Hematopoietic multipotent progenitor cell treated with erythropoietin and hydrocortisone succinate and interleukin-3 and kit ligand, for 4 days (in vitro differentiated cells): ENCODE measurements at regions not wholly inside any gene's neighbourhood (a gene's known extent, or its start where the extent isn't known, plus 50 kb on each side); places are given as distances from the start of the nearest gene placed in this dataset.

Experiments
- DNase-seq: peaks from one replicate; pipeline ENCODE4 v3.0.0-alpha.2; 2015

DNA sequence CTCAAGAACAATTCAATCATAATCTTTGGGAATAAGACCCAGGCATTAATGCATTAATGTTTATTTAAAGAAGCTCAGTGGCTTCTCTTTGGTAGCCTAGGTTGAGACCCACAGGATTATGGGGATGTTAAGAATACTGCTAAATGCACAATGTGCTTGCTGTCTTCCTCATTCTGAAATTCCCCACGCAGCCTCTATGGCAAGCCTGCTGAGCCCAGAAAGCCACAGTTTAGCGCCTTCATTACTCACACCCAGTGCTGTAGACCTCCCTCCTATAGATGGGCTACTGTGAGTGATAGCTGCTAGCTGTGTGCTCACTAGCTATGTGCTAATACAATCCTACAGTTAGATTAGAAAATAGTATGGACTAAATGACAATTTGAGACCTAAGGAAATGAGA is 90.6 kb downstream of the TNFSF13B start:
- peak; percentile 25 for DNase-seq

DNA sequence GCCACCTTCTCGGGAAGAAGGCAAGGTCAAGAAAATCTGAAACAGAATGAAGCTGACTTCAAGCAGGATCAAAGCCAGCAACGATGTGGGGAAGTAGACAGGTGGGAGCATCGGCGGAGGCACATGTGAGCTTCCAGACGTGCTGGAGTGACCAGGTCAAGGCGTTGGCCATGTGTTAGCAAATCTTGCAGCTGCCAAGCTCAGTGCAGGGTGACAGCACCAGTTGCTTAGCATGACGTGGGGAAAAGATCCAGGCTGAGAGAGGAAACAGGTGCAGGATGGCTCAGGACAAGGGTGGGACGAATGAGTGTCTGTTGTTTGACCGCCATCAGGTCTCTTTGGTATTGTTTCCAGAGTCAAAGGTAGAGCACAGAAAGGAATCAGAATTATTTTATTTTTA is 92.3 kb downstream of the TNFSF13B start:
- no peak for DNase-seq

DNA sequence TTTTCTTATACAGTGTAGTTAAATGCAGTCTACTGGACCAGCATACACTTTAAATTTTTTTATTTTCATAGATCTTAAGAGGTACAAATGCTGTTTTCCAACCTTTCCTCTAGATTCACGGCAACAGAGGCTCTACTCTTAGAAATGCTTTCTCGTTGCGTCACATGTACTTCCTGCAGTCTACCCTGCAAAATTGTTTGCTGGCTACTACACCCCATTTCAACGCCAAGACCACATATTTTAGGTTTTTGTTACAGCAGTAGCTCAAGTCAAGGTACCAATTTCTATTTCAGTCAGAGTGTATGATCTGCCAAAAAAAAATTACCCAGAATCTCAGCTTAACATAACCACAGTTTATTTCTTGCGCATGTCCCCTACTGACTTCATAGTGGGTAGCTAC is 94.1 kb downstream of the TNFSF13B start:
- DNase-seq = no peak

DNA sequence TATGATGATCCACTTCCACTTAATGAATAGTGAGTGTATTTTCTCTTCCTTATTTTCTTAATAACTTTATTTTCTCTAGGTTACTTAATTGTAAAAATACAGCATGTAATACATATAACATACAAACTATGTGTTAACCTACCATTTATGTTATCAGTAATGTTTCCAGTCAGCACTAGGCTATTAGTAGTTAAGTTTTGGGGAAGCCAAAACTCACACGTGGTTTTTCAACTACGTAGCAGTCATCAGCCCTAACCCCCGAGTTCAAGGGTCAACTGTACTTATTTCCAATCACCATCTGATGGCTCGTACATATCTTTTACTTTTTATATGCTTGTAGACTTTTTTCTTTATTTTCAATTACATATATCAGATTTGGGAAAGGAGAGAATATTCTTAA is 95.7 kb downstream of the TNFSF13B start:
- DNase-seq = no peak

DNA sequence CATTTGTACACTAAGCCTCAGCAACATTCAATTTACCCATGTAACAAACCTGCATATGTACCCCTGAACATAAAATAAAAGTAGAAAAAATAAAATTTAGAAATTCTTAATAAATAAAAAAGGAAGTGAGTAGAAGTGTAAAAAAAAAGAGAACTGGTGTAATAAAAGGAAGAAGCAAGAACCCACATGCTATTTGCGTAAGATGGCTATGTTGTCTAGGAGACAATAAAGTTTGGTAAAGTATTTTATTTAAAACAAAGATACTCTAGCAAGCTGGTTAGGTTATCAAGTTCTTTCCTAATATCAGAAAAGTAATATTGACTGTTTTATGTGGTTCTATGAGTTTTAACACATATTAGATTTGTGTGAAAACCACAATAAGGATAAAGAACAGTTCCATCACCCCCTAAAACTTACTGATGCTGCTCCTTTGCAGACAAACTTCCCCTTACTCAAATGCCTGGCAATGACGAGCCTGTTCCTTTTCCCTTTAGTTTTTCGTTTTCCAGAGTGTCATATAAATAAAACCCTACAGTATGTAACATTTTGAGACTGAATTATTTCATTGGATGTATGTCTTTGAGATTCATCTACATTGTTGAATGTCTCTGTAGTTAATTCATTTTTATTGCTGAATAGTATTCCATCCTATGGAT is 98.9 kb downstream of the TNFSF13B start:
- DNase-seq = peak; percentile 49

DNA sequence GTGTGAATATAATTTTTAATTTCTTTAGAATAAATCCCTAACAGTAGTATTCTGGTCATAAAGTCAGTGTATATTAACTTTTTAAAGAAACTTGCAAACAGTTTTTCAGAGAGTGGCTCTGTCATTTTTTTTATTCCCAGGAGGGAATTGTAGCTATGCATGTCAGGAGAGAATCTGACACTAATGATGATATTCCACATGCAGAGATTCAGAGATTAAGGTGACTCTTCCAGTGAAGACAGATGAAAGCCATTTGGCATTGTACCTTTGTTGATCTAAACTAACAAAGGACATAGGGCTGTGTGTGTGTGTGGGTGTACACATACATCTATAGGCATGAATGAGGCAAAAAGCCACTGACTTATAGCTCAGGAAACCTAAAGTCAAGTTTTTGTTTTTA is 99.9 kb downstream of the TNFSF13B start:
- DNase-seq = no peak

DNA sequence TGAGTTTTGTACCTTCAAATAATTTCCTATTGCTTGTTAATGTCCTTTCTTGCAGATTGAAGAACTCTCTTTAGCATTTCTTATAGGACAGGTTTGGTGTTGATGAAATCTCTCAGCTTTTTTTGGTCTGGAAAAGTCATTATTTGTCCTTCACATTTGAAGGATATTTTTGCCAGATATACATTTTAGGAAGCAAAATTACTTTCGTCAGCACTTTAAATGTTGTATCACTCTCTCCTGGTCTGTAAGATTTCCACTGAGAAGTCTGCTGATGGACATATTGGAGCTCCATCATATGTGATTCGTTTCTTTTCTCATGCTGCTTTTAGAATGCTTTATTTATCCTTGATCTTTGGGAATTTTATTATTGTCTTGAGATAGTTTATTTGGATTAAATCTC is 105.5 kb downstream of the TNFSF13B start:
- no peak for DNase-seq

DNA sequence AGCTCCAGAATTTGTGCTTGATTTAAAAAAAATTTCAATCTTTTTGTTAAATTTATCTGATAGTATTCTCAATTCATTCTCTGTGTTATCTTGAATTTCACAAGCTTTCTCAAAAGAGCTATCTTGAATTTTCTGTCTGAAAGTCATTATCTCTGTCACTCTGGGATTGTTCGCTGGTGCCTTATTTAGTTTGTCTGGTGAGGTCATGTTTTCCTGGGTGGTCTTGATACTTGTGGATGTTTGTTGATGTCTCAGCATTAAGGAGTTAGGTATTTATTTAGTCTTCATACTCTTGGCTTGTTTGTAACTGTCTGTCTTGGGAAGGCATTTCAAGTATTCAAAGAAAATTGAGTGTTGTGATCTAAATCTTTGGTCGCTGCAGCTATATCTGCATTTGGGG is 106.3 kb downstream of the TNFSF13B start:
- no peak for DNase-seq

DNA sequence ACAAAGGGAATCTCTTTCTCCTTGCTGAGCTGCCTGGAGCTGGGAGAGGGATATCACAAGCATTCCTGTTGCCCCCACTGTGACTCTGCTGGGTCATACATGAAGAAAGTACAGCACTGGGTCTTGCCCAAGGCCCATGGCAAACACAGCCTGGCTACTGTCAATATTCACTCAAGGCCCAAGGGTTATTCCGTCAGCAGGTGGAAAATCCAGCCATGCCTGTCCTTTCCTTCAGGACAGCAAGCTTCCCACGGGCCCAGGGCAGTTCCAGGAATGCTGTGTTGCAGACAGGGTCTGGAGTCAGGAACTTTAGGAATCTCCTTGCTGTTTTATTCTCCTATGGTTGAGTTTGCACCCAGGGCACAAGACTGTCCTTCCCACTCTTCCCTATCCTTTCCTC is 106.8 kb downstream of the TNFSF13B start:
- DNase-seq = no peak

DNA sequence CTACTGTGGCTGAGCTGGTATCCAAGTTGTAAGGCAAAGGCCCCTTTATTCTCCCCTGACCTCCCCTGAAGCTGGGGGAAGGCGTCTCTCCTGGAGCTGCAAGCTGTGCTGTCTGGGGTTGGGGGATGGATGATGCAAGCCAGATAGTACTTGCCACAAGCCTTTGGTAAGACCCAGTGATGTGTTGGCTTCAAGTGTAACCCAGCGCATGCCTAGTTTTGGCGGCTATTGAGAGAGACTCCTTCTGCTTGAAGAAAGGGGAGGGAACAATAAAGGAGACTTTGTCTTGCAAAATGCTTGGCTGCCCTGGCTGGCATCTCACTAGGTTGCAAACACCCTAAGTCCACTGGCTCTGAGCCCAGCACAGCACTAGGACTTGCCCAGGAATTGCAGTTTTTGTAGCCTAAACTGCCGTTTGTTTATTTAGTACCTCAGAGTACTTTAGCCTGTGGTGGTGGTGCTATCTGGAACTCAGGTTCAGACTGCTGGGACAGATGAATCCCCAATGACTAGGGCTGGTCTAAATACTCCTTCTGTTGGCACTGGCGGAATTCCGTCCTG is 108.2 kb downstream of the TNFSF13B start:
- no peak for DNase-seq

DNA sequence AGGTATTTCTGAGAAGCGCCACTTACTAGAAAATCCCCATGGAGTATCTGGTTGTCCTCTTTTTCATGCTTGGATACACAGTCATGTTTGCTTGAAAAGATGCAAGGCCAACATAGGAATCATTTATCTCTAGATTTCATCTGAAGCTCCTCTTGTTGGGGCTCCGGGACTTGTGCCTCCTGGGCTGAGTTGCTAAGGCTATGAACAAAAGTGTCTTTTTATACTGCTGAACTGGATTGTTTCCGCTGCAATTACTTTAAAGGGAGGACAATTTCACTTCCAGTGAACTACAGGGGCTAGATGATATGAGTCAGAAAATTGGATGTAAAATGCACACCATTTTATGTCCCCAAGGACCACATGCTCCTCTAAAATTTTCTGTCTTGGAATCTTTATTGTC is 114.1 kb downstream of the TNFSF13B start:
- no peak for DNase-seq

DNA sequence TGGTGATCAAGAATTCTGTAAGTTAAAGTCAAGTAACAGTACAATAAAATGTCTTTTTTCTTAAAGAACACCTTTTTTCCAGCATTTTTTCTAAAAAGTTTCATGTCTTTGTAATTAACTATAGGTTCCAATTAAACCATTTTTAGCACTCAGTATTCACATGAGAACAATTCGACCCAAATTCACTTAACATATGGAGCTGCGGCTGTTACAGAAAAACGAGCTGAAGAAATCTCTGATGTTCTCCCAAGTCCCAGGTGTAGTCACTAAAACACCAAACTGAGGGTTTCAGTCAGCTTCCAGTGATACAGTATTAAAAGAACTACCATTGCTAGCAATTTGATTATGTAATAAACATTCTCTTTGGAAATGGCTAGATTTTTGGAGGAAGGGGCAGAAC is 117.6 kb downstream of the TNFSF13B start:
- no peak for DNase-seq

DNA sequence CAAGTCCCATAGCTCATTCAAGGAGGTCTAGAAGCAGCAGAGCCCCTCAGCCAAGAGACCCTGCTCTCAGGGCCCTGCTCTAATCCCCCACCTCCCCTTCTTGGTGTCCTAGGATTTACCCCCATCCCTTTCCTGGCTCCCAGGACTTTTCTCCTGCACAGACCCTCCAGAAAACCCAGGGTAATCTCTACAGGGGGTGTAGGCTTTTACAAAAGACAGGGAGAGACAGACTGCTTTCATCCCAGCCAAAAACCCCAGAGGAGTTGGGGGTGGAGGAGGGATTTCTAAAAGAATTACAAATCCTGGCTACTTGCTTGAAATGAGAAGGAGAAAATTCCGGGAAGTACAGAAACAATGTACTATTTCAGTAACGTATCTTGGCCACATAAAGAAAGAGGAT is 133.3 kb downstream of the TNFSF13B start:
- DNase-seq = no peak

DNA sequence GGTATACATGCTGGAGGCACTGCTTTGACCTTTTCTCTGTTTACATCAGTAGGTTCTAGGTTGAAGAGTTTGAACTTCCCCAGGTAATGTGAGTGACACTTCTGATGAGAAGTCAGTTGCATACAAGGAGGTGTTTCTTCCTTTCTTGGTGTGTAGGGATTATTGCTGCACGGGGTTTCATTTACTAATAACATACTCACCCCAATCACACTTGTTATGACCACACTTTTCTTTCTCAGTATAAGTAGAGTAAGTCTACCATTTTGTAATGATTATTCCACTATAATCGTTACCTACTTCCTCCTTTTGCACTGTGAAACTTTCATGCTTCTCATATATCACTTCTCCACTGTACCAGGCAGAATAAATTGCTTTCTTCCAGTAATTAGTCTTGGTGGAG is 138.0 kb downstream of the TNFSF13B start:
- DNase-seq = no peak

DNA sequence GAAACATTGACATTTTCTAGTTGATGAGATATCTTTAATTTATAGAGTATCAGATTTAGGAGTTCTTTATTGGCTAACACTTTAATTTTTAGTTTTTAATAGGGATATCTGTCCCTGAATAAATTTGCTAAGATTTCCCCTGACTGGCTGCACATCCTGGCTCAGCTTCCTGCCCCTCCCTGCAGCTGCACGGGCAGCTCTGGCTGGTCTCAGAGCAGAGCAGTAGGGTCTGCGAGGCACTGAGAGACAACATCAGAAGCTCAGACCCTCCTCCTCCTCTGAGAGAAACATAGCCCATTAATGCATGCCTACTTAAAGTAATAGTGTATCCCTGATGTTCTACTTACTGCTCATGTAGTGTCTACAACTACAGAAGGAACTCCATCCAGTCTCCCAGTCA is 139.2 kb downstream of the TNFSF13B start:
- DNase-seq = no peak

DNA sequence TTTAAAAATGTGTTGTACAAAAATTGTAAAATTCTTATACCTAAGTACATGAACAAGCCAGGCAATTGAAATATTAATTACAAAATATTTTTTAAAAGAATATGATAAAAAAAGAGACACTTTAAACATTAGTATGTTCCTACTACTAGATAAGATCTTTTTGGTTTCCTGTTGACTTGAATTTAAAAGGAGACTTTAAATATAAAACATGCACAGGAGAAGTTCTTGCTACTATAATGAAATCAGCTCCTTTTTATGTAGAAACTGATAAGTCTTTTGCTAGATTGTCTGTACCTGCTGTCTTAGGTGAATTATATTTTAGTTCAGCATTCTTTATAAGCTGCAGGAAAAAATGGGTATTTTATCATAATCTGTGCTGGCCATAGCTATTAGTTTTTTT is 140.2 kb downstream of the TNFSF13B start:
- DNase-seq = peak; percentile 19

DNA sequence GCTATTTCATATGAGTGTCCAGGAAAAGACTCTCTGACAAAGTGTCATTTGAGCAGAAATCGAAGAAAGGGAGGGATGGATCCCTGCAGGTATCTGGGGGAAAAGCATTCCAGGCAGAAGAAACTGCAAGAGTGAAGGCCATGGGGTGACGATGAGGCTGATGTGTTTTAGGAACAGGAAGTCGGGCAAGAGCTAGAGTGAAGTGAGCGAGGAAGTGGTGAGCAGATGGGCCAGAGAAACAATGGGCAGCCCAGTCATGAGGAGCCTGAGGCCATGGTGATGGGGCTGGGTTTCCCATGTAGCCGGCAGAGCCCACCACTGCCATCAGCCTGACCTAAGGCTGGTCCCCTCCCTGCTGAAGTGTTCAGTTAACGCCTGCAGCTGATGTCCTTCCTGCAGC is 150.2 kb downstream of the TNFSF13B start:
- DNase-seq = peak; percentile 22

DNA sequence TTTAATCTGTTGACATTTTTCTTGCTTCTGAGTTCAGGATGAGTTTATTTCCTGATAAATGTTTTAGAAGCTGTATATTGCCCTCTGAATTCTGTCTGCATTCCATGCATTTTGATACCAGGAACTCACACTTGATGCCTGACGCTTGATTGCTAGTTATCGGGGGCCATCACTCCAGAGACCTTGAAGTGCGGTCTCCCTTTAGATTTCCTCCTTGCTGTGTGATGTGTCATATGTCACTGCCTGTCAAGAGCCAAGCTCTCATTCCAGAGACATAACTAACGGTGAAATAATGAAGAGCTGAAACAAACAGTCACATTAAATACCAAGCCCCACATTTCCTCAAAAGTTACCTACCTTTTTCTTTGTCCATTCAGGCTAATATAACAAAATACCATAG is 155.5 kb downstream of the TNFSF13B start:
- no peak for DNase-seq

DNA sequence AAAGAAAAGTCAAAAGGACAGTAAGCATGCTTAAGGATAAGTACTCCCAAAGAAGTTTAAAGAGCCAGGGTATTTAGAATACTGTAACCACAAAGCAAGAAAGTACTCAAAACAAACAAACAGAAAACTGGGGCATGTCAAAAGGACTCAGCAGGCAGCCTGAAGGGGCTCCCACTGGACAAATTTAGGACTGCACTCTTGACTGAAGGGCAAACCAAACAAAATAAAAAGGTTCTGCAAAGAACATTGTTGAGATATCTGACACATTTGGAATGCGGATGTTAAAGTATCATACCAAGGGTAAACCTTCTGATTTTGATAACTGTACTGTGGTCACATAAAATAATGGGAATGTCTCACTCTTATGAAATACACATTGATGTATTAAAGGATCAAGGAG is 157.4 kb downstream of the TNFSF13B start:
- no peak for DNase-seq

DNA sequence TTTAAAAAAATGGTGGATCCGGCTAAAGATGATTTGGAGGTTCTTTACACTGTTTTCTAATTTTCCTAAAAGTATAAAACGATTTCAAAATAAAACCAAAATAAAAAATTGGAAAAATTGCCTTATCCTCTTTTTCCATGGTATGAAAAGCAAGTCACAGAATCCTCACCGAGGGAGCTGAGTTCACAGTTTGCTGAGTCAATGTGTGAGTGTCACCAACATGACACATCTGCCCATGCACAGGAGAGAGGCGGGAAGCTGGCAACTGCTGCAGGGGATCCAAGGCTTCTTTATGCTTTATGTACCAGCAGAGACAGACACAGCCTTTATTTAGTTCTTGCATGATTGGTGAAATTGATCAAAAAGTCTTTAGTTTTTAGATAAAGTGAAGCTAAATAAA is 157.8 kb downstream of the TNFSF13B start:
- DNase-seq = no peak

DNA sequence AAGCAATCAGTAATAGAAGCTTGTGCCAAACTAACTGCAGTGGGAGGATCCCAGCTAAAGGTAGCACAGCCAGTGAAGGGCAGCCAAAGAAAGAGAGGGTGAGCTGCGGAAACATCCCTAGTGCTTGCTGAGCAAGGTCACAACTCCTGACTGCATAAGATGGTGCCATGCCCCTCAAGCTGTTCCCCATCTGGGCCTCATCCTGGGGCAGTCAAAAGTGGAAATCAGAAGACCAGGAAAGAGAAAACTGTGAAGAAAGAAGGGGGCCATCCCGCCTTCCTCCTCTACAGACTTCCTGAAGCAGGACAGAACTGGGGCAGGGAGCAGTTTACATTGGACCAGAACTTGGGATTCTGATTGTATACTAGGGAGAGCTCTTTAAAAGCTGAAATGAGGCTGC is 159.2 kb downstream of the TNFSF13B start:
- DNase-seq = no peak

DNA sequence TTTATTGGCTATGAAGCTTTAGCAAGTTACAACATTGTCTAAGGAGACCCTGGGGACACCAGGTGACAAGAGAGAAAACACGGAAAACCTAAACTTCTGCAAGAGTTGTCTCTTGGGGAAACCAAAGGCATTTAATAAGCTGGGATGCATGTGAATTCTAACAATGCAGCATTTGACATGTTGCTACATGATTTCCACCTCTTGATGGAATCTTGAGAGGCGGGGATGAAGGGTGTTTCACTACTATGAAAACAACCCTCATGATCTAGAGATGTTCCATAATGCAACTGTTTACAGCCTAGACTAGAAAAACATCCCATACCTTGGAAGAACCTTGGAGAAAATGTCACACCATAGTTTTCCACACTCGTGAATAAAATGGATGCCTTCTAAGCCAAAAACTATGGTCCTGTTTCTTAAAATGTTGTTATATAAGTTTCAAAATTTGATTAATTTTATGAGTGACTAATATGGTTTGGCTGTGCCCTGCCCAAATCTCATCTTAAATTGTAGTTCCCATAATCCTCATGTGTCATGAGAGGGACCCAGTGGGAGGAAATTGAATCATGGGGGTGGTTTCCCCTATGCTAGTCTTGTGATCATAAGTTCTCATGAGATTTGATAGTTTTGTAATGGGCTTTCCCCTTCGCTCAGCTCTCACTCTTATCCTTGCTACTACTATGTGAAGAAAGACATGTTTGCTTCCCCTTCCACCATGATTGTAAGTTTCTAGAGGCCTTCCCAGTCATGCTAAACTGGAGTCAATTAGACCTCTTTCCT is 164.6 kb downstream of the TNFSF13B start:
- DNase-seq = no peak

DNA sequence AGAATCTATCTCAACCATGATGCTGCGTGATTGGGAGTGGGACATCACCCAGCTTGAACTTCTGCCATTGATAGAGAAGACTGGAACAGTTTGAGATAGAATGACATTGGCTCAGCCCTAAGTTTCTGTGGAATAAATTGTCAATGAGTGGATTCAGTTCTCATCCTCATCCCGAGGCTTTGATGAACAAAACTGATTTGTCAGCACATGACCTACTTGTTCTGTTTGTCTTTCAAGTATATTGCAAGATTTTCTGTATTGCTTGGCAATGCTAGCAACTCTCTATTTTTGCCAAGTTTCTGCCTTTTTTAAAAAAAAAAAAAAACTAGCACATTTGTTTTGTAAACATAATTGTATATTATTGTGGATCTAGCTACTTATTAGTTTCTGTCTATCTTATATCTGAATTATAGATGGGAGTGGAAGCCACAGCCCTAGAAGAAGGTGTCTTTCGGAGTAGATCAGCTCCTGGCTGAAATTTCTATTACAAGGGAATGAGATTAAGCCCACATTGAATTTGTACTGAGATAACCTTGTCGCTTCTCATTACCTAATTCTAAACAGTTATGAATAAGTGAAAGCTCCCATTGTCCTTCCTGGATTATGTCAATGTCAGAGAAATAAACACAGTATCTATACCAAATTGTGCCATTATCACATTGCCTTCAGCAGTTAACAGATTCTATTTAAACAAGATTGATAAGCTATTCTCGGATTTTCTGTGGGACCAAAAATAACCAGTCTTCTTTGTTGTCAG is 166.1 kb downstream of the TNFSF13B start:
- no peak for DNase-seq

DNA sequence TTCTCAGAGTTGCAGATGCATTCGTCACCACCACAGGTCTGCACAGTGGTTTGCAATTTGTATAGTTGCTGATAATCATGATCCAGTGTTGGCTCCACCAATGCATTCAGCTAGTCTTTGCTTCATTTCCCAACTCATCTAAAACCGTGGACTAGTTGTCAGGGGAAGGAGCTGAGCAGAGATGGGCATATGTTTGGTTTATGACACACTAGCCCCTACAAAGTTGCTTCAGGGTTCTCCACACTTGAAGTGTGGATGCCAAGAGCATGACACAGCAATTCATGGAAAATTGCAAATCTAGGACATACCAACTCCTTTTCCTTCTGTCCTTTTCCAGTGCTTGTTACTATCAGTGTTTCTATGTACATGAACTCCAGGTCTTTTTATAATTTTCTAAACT is 168.0 kb downstream of the TNFSF13B start:
- no peak for DNase-seq
